ENCODE measurements at regions not wholly inside any gene's neighbourhood (a gene's known extent, or its start where the extent isn't known, plus 50 kb on each side); places are given as distances from the start of the nearest gene placed in this dataset.

DNA sequence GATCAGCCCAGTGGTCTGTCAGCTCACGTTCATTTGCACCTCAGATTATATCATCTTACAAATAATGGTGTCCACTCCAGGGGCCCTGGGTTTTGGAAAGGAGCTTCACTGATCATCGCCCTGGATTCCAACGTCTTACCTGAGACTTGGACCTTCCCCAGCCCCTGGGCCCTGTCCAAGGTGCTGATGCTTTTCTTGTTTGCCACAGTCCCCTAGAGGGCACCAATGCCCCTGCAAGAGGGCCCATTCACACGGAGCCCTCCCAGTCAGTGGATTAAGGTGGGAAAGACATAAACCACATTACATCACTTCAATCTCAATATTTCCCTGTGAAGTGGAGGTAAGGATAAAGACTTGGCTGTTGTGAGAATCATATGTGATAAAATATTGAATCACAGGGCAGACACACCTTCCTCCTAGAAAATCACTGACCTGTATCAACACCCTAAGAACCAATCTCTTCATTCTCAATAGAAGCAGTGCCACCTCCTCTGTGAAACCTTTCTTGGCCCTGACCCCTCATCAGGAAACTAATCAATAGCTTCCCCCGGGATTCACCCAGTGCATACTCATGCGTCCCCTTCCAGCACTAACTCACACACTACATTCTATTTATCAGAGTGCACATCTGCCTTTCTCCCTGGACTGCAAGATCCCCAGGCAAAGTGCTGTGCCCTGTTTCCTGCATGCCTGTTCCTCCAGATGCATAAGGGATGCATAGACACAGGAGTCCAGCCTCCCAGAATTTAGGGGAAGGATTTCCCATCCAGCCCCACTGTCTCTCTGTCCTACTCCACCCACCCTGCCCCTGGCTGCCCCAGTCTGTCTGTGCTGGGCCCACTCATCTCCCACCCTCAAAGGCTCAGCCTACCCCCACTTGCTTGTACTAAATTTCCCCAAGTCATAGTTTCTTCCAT lies 167.0 kb downstream of the BUD13 start (continued):
- TF ChIP-seq MIER3 (CRISPR knock-in tag; IDR thresholded peaks at IDR 0.05; ENCODE audit: borderline replicate concordance) (peak; percentile 58; the same call in 1 of the 2 replicates), ZNF577 (CRISPR knock-in tag; IDR thresholded peaks at IDR 0.05; ENCODE audit: borderline replicate concordance, low read depth) (no peak), RXRA (CRISPR knock-in tag; IDR thresholded peaks at IDR 0.05) (no peak), ZEB1 (IDR thresholded peaks at IDR 0.05; ENCODE audit: insufficient replicate concordance, low read depth) (no peak), ZNF331 (CRISPR knock-in tag; IDR thresholded peaks at IDR 0.05) (peak; percentile 93), SIN3A (IDR thresholded peaks at IDR 0.05; ENCODE audit: borderline replicate concordance, low read depth, low read length) (no peak), FOSL1 (CRISPR knock-in tag; IDR thresholded peaks at IDR 0.05; ENCODE audit: borderline replicate concordance) (no peak), SPEN (CRISPR knock-in tag; IDR thresholded peaks at IDR 0.05; ENCODE audit: low read depth) (0 out of 2 replicates have a peak, but pooled peaks have one; percentile 26), TOE1 (CRISPR knock-in tag; IDR thresholded peaks at IDR 0.05) (no peak), ZFP36 (IDR thresholded peaks at IDR 0.05; ENCODE audit: borderline replicate concordance, low read depth, low read length, partially characterized antibody) (no peak), U2AF2 (IDR thresholded peaks at IDR 0.05; ENCODE audit: low read depth, low read length) (no peak), SRSF9 (IDR thresholded peaks at IDR 0.05; ENCODE audit: borderline replicate concordance, insufficient read depth, low read depth, low read length, poor library complexity, severe bottlenecking) (no peak), RFXAP (CRISPR knock-in tag; IDR thresholded peaks at IDR 0.05; ENCODE audit: borderline replicate concordance) (peak; percentile 76; the same call in 1 of the 2 replicates), RBAK (CRISPR knock-in tag; IDR thresholded peaks at IDR 0.05) (no peak), MEIS2 (CRISPR knock-in tag; IDR thresholded peaks at IDR 0.05) (peak; percentile 77; the same call in 1 of the 2 replicates), ZNF570 (CRISPR knock-in tag; IDR thresholded peaks at IDR 0.05; ENCODE audit: borderline replicate concordance) (no peak), KLF9 (CRISPR knock-in tag; IDR thresholded peaks at IDR 0.05; ENCODE audit: low read depth) (no peak; the same call in 1 of the 2 replicates), ZBTB42 (CRISPR knock-in tag; IDR thresholded peaks at IDR 0.05) (0 out of 2 replicates have a peak, but pooled peaks have one; percentile 40), SP5 (CRISPR knock-in tag; IDR thresholded peaks at IDR 0.05; ENCODE audit: borderline replicate concordance, low read depth) (no peak), RXRB (CRISPR knock-in tag; IDR thresholded peaks at IDR 0.05; ENCODE audit: borderline replicate concordance) (peak; percentile 68; the same call in 1 of the 2 replicates), TBX2 (CRISPR knock-in tag; IDR thresholded peaks at IDR 0.05; ENCODE audit: borderline replicate concordance) (no peak), NPAS2 (CRISPR knock-in tag; IDR thresholded peaks at IDR 0.05; ENCODE audit: borderline replicate concordance) (no peak), ZNF432 (CRISPR knock-in tag; IDR thresholded peaks at IDR 0.05; ENCODE audit: borderline replicate concordance) (no peak), SUZ12 (IDR thresholded peaks at IDR 0.05; ENCODE audit: low read depth, low read length) (no peak), MATR3 (CRISPR knock-in tag; IDR thresholded peaks at IDR 0.05) (no peak)
- TF ChIP-seq, protein P1, sequence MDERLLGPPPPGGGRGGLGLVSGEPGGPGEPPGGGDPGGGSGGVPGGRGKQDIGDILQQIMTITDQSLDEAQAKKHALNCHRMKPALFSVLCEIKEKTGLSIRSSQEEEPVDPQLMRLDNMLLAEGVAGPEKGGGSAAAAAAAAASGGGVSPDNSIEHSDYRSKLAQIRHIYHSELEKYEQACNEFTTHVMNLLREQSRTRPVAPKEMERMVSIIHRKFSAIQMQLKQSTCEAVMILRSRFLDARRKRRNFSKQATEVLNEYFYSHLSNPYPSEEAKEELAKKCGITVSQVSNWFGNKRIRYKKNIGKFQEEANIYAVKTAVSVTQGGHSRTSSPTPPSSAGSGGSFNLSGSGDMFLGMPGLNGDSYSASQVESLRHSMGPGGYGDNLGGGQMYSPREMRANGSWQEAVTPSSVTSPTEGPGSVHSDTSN (CRISPR knock-in tag; IDR thresholded peaks at IDR 0.05) = no peak
- TF ChIP-seq, protein P2, sequence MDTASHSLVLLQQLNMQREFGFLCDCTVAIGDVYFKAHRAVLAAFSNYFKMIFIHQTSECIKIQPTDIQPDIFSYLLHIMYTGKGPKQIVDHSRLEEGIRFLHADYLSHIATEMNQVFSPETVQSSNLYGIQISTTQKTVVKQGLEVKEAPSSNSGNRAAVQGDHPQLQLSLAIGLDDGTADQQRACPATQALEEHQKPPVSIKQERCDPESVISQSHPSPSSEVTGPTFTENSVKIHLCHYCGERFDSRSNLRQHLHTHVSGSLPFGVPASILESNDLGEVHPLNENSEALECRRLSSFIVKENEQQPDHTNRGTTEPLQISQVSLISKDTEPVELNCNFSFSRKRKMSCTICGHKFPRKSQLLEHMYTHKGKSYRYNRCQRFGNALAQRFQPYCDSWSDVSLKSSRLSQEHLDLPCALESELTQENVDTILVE (CRISPR knock-in tag; IDR thresholded peaks at IDR 0.05) = peak; percentile 82; the same call in 1 of the 2 replicates
- TF ChIP-seq, protein P3, sequence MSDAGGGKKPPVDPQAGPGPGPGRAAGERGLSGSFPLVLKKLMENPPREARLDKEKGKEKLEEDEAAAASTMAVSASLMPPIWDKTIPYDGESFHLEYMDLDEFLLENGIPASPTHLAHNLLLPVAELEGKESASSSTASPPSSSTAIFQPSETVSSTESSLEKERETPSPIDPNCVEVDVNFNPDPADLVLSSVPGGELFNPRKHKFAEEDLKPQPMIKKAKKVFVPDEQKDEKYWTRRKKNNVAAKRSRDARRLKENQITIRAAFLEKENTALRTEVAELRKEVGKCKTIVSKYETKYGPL (CRISPR knock-in tag; IDR thresholded peaks at IDR 0.05) = peak; percentile 80; the same call in 1 of the 2 replicates

Measured in HepG2 (cell line).